H1 (cell line): ENCODE measurements at regions not wholly inside any gene's neighbourhood (a gene's known extent, or its start where the extent isn't known, plus 50 kb on each side); places are given as distances from the start of the nearest gene placed in this dataset.

Experiments
- CTCF ChIA-PET: fragments of 300-600 bp; sonication (Branson Sonifier 250); formaldehyde crosslinking; loops from one replicate; lab custom pipeline; 2021; ENCODE audit not compliant: partially characterized antibody; lab: Charles Lee
- POLR2A ChIA-PET: fragments of 300-600 bp; sonication (Branson Sonifier 250); formaldehyde crosslinking; loops from one replicate; lab custom pipeline; 2021; ENCODE audit warnings: inconsistent platforms; ENCODE audit not compliant: partially characterized antibody; lab: Charles Lee
- DNase-seq, 2 experiments: peaks; one replicate each; pipeline versions ENCODE4 v3.0.0 to v3.0.0-alpha.2; 2010 to 2022; ENCODE audit warnings: low spot score in 2 of 2, low read depth in 1 of 2, mixed read lengths in 1 of 2
- FAIRE-seq: peaks from 2 replicates; lab custom pipeline; 2011; peaks lifted over from hg19 to GRCh38; lab: Jason Lieb, UNC
- H2AFZ ChIP-seq: 2 replicates; pipeline ENCODE4 v1.8.1; 2012; ENCODE audit warnings: low read length, inconsistent platforms
- H2AK5ac ChIP-seq: 2 replicates; pipeline ENCODE4 v1.6.1; 2013; ENCODE audit warnings: low read depth, low read length
- H2BK120ac ChIP-seq: replicated peaks from 2 replicates; pipeline ENCODE3; 2013; ENCODE audit warnings: low read depth, low read length, inconsistent platforms
- H2BK12ac ChIP-seq: 2 replicates; pipeline ENCODE4 v1.6.1; 2013; ENCODE audit warnings: low read depth, low read length
- H2BK15ac ChIP-seq: 2 replicates; pipeline ENCODE4 v1.6.1; 2013; ENCODE audit warnings: low read length
- H2BK20ac ChIP-seq: 2 replicates; pipeline ENCODE4 v1.6.1; 2013; ENCODE audit warnings: low read length
- H2BK5ac ChIP-seq: 2 replicates; pipeline ENCODE4 v1.6.1; 2013; ENCODE audit warnings: low read depth, low read length
- H3K14ac ChIP-seq: 2 replicates; pipeline ENCODE4 v1.6.1; 2013; ENCODE audit warnings: inconsistent platforms; ENCODE audit not compliant: insufficient read length
- H3K18ac ChIP-seq: 2 replicates; pipeline ENCODE4 v1.6.1; 2013; ENCODE audit warnings: low read length; ENCODE audit errors: extremely low read depth
- H3K23ac ChIP-seq: 2 replicates; pipeline ENCODE4 v1.6.1; 2013; ENCODE audit warnings: inconsistent platforms; ENCODE audit not compliant: insufficient read length
- H3K23me2 ChIP-seq: 2 replicates; pipeline ENCODE4 v1.6.1; 2013; ENCODE audit warnings: low read depth, low read length
- H3K27ac ChIP-seq: 2 replicates; pipeline ENCODE4 v1.6.1; 2011; ENCODE audit warnings: low read depth, low read length, inconsistent platforms
- H3K27me3 ChIP-seq, 4 experiments: replicated peaks in 1 of 4; 1 replicate in 1 of 4; 2 replicates in 3 of 4; pipeline versions ENCODE4 v1.6.1 to v1.8.1; 2011 to 2013; ENCODE audit warnings: low read length in 3 of 4, mild to moderate bottlenecking in 3 of 4, inconsistent platforms in 2 of 4, mixed read lengths in 2 of 4, moderate library complexity in 1 of 4; ENCODE audit not compliant: control insufficient read depth in 3 of 4, insufficient read depth in 3 of 4; ENCODE audit errors: extremely low read depth in 1 of 4
- H3K36me3 ChIP-seq, 4 experiments: 2 replicates each; pipeline versions ENCODE4 v1.6.1 to v1.8.1; 2011 to 2013; ENCODE audit warnings: mild to moderate bottlenecking in 4 of 4, low read length in 3 of 4, moderate library complexity in 2 of 4, control low read depth in 1 of 4, inconsistent platforms in 1 of 4; ENCODE audit not compliant: insufficient read depth in 4 of 4, control insufficient read depth in 2 of 4
- H3K4ac ChIP-seq: replicated peaks from 2 replicates; pipeline ENCODE3; 2013; ENCODE audit warnings: low read length, low read depth, mixed read lengths, inconsistent platforms; ENCODE audit not compliant: insufficient read length
- H3K4me1 ChIP-seq, 4 experiments: replicated peaks in 1 of 4; 1 replicate in 1 of 4; 2 replicates in 3 of 4; pipeline versions ENCODE4 v1.6.1 to v1.8.1; 2011 to 2013; ENCODE audit warnings: low read length in 3 of 4, inconsistent platforms in 2 of 4, mixed read lengths in 1 of 4; ENCODE audit not compliant: insufficient read depth in 4 of 4, control insufficient read depth in 3 of 4
- H3K4me2 ChIP-seq, 2 experiments: 2 replicates each; pipeline versions ENCODE4 v1.6.1 to v1.8.1; 2011 to 2013; ENCODE audit warnings: low read depth in 2 of 2, low read length in 2 of 2, control low read depth in 1 of 2, inconsistent platforms in 1 of 2, mild to moderate bottlenecking in 1 of 2; ENCODE audit not compliant: insufficient read depth in 1 of 2
- H3K4me3 ChIP-seq, 4 experiments: fragments of 200-600, 300-600 bp in 1 of 4; sonication (generic), shearing (Covaris generic), sonication (Bioruptor Twin) in 1 of 4; 2 replicates each; pipeline versions ENCODE4 v1.5.1 to v1.8.1; 2011 to 2016; ENCODE audit warnings: low read length in 4 of 4, low read depth in 3 of 4, control low read depth in 2 of 4, inconsistent platforms in 2 of 4, mild to moderate bottlenecking in 2 of 4, mixed read lengths in 1 of 4, moderate library complexity in 1 of 4; ENCODE audit not compliant: insufficient read depth in 2 of 4; ENCODE audit errors: extremely low read depth in 1 of 4
- H3K56ac ChIP-seq: replicated peaks from 2 replicates; pipeline ENCODE3; 2013; ENCODE audit warnings: low read depth, mild to moderate bottlenecking, mixed read lengths, low read length, inconsistent platforms; ENCODE audit not compliant: insufficient read length
- H3K79me1 ChIP-seq: 2 replicates; pipeline ENCODE4 v1.6.1; 2013; ENCODE audit warnings: low read depth, low read length, control low read depth
- H3K79me2 ChIP-seq, 2 experiments: 2 replicates each; pipeline versions ENCODE4 v1.6.1 to v1.8.1; 2012 to 2013; ENCODE audit warnings: low read length in 2 of 2, mild to moderate bottlenecking in 2 of 2, inconsistent platforms in 1 of 2; ENCODE audit not compliant: insufficient read depth in 2 of 2, control insufficient read depth in 1 of 2
- H3K9ac ChIP-seq, 4 experiments: replicated peaks in 1 of 4; 1 replicate in 1 of 4; 2 replicates in 3 of 4; pipeline versions ENCODE4 v1.6.1 to v1.8.1; 2011 to 2013; ENCODE audit warnings: low read depth in 3 of 4, low read length in 3 of 4, control low read depth in 2 of 4, mild to moderate bottlenecking in 2 of 4, moderate library complexity in 2 of 4, inconsistent platforms in 1 of 4; ENCODE audit errors: extremely low read depth in 1 of 4
- H3K9me3 ChIP-seq, 2 experiments: 2 replicates each; pipeline versions ENCODE4 v1.6.1 to v1.8.1; 2012 to 2013; ENCODE audit warnings: mild to moderate bottlenecking in 2 of 2, moderate library complexity in 2 of 2, control low read depth in 1 of 2, inconsistent platforms in 1 of 2, low read depth in 1 of 2, low read length in 1 of 2, mixed read lengths in 1 of 2; ENCODE audit not compliant: insufficient read depth in 2 of 2
- H4K20me1 ChIP-seq, 2 experiments: replicated peaks in 1 of 2; 2 replicates each; pipeline versions ENCODE3 to v1.8.1; 2011 to 2013; ENCODE audit warnings: inconsistent platforms in 2 of 2, low read length in 2 of 2, mild to moderate bottlenecking in 1 of 2; ENCODE audit not compliant: insufficient read depth in 2 of 2, control insufficient read depth in 1 of 2
- H4K5ac ChIP-seq: 2 replicates; pipeline ENCODE4 v1.6.1; 2013; ENCODE audit warnings: low read length, low read depth, mixed read lengths, inconsistent platforms; ENCODE audit not compliant: insufficient read length
- H4K8ac ChIP-seq: 2 replicates; pipeline ENCODE4 v1.8.0; 2013; ENCODE audit warnings: mild to moderate bottlenecking, moderate library complexity, low read length, inconsistent platforms; ENCODE audit not compliant: insufficient read depth; ENCODE audit errors: extremely low read depth
- H4K91ac ChIP-seq: replicated peaks from 2 replicates; pipeline ENCODE3; 2013; ENCODE audit warnings: low read length, mixed read lengths, inconsistent platforms; ENCODE audit not compliant: insufficient read length
- EZH2 ChIP-seq: fragments of 200-600 bp; sonication (generic); IDR thresholded peaks from 2 replicates; pipeline ENCODE4 v1.7.1; 2012; ENCODE audit warnings: low read depth, mild to moderate bottlenecking, moderate library complexity, low read length, inconsistent platforms; ENCODE audit not compliant: severe bottlenecking
- GABPA ChIP-seq: IDR thresholded peaks from 2 replicates; pipeline ENCODE4 v1.6.1; 2011; ENCODE audit warnings: mild to moderate bottlenecking, low read length, moderate library complexity, borderline replicate concordance; ENCODE audit not compliant: insufficient read depth
- GTF2F1 ChIP-seq: IDR thresholded peaks from 2 replicates; pipeline ENCODE4 v1.6.1; 2012; ENCODE audit warnings: low read depth, low read length, improper control_type of control experiment, borderline replicate concordance
- JUND ChIP-seq: IDR thresholded peaks from 2 replicates; pipeline ENCODE4 v1.6.1; 2011; ENCODE audit warnings: mild to moderate bottlenecking, improper control_type of control experiment, low read length
- RFX5 ChIP-seq: IDR thresholded peaks from 2 replicates; pipeline ENCODE4 v1.6.1; 2011; ENCODE audit warnings: low read depth, low read length, improper control_type of control experiment, borderline replicate concordance
- RNF2 ChIP-seq: fragments of 200-900, 300-1000 bp; sonication (generic); IDR thresholded peaks from 2 replicates; pipeline ENCODE4 v1.7.1; 2016; ENCODE audit warnings: borderline replicate concordance, low read depth, mild to moderate bottlenecking, antibody characterized with exemption, low read length; ENCODE audit not compliant: poor library complexity, severe bottlenecking; ENCODE audit errors: missing control alignments
- RXRA ChIP-seq: IDR thresholded peaks from 2 replicates; pipeline ENCODE4 v1.6.1; 2011; ENCODE audit warnings: low read depth, mild to moderate bottlenecking, low read length, moderate library complexity; ENCODE audit not compliant: insufficient read depth
- SIRT6 ChIP-seq: IDR thresholded peaks from one replicate; pipeline ENCODE4 v1.7.1; 2012; ENCODE audit warnings: low read length, inconsistent platforms
- SIX5 ChIP-seq: IDR thresholded peaks from 2 replicates; pipeline ENCODE4 v1.6.1; 2011; ENCODE audit warnings: mild to moderate bottlenecking, low read depth, low read length
- SUZ12 ChIP-seq: fragments of 200-600 bp; sonication (generic); IDR thresholded peaks from 2 replicates; pipeline ENCODE4 v1.6.1; 2012; ENCODE audit warnings: mild to moderate bottlenecking, inconsistent platforms, low read length, moderate library complexity, mixed read lengths
- YY1 ChIP-seq: IDR thresholded peaks from 2 replicates; pipeline ENCODE4 v1.6.1; 2011; ENCODE audit warnings: low read depth, mild to moderate bottlenecking, low read length
- WGBS, 2 experiments: shearing (Covaris generic) in 1 of 2; methylation state at CpG; one replicate each; pipeline versions ENCODE4 v1.1.6 to v1.1.7; 2013 to 2015; ENCODE audit warnings: low lambda C conversion rate in 2 of 2, mixed read lengths in 2 of 2, inconsistent platforms in 1 of 2, low coverage in 1 of 2, missing lambda C conversion rate in 1 of 2; ENCODE audit not compliant: insufficient replicate concordance in 2 of 2, insufficient coverage in 1 of 2, insufficient read length in 1 of 2; ENCODE audit errors: extremely low coverage in 1 of 2, missing lambda C conversion rate in 1 of 2; 5-methylcytosine and 5-hydroxymethylcytosine counted together

DNA sequence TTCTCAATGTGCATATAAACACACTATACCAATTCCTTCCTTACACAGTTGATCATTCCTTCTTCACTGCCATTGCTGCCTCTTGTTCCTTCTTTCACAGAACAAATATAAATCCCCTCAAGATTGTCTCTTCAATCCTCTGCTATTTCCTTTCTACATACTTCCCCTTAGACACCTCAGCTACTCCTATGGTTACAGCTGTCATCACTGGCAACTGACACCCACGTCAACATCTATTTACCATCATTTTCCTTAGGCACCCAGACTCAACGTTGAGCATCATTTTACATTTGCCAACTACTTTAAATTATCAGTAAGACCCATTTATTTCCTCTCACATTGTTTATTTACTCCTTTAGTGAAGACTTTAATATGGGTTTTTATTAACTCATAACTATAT, 488.8 kb upstream of the FSHR start:
- POLR2A ChIA-PET = no interaction called here
- 80% methylated on average over 2 of the region's 2 CpGs; no CpG with 5 or more reads in 1 of the 2 experiments for WGBS, 2 experiments
- H3K14ac ChIP-seq = no peak overlapping the region
- H3K79me1 ChIP-seq = no peaks in the 10 kb centered on the region
- H3K36me3 ChIP-seq = no peaks in the 10 kb centered on the region
- H3K27me3 ChIP-seq = peaks cover 0 to 1% (median 0%) of the 10 kb centered on the region in 4 experiments; a peak in 1 of 7 replicates
- no peak overlapping the region for H4K91ac ChIP-seq
- H3K4me2 ChIP-seq = no peak overlapping the region
- no peak overlapping the region for H2BK5ac ChIP-seq
- no peak overlapping the region for H2AFZ ChIP-seq
- no peaks in the 10 kb centered on the region for H4K20me1 ChIP-seq
- no peak overlapping the region for H2BK15ac ChIP-seq
- CTCF ChIA-PET = no interaction called here
- H3K18ac ChIP-seq = no peak overlapping the region
- no peak overlapping the region for H2AK5ac ChIP-seq
- peaks cover 0 to 3% (median 0%) of the 10 kb centered on the region in 4 experiments; a peak in 1 of 7 replicates for H3K4me1 ChIP-seq
- no peaks in the 10 kb centered on the region for H3K23me2 ChIP-seq
- no peak overlapping the region for H4K5ac ChIP-seq
- H3K4me3 ChIP-seq = no peak overlapping the region
- H3K9me3 ChIP-seq = no peaks in the 10 kb centered on the region
- no peak overlapping the region for H2BK20ac ChIP-seq
- no peak overlapping the region for H3K23ac ChIP-seq
- H3K79me2 ChIP-seq = no peaks in the 10 kb centered on the region
- no peak overlapping the region for H4K8ac ChIP-seq
- no peak overlapping the region for H3K56ac ChIP-seq
- DNase-seq = no peak
- H3K4ac ChIP-seq = no peak overlapping the region
- H3K9ac ChIP-seq = no peak overlapping the region
- FAIRE-seq = no peak
- no peak overlapping the region for H3K27ac ChIP-seq
- H2BK120ac ChIP-seq = no peak overlapping the region
- H2BK12ac ChIP-seq = no peak overlapping the region
- no peak for TF ChIP-seq RXRA
- TF ChIP-seq SIX5 = no peak
- no peak for TF ChIP-seq GABPA
- TF ChIP-seq RNF2 = no peak
- no peak for TF ChIP-seq JUND
- TF ChIP-seq EZH2 = no peak
- no peak for TF ChIP-seq RFX5
- TF ChIP-seq YY1 = no peak
- TF ChIP-seq GTF2F1 = no peak
- no peak for TF ChIP-seq SUZ12
- no peak for TF ChIP-seq SIRT6
